Lower leg skin (tissue), 3 donors: ENCODE measurements at regions not wholly inside any gene's neighbourhood (a gene's known extent, or its start where the extent isn't known, plus 50 kb on each side); places are given as distances from the start of the nearest gene placed in this dataset.

Source experiments
- POLR2A ChIP-seq, 2 donors: fragments of 450-650 bp; IDR thresholded peaks; one replicate each; pipeline ENCODE4 v1.6.1; 2016 to 2017; ENCODE audit warnings: antibody characterized with exemption in 2 of 2, mild to moderate bottlenecking in 1 of 2, moderate library complexity in 1 of 2
- TF ChIP-seq, protein P1 (sequence below), 3 donors: fragments of 450-650 bp; IDR thresholded peaks; one replicate each; pipeline ENCODE4 v1.5.1; 2016; ENCODE audit warnings: antibody characterized with exemption in 3 of 3, mild to moderate bottlenecking in 3 of 3, moderate library complexity in 2 of 3

DNA sequence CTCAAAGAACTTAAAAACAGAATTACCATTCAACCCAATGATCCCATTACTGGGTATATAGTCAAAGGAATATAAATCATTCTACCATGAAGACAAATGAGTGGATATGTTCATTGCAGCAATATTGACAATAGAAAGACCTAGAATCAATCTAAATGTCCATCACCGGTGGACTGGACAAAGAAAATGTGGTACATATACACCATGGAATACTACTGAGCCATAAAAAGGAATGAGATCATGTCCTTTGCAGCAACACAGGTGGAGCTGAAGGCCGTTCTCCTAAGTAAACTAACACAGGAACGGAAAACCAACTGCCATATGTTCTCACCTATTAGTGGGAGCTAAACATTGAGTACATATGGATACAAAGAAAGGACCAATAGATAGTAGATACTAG, 576.7 kb upstream of the CITED2 start:
- no peak for TF ChIP-seq POLR2A (IDR thresholded peaks at IDR 0.05)
- TF ChIP-seq, protein P1, sequence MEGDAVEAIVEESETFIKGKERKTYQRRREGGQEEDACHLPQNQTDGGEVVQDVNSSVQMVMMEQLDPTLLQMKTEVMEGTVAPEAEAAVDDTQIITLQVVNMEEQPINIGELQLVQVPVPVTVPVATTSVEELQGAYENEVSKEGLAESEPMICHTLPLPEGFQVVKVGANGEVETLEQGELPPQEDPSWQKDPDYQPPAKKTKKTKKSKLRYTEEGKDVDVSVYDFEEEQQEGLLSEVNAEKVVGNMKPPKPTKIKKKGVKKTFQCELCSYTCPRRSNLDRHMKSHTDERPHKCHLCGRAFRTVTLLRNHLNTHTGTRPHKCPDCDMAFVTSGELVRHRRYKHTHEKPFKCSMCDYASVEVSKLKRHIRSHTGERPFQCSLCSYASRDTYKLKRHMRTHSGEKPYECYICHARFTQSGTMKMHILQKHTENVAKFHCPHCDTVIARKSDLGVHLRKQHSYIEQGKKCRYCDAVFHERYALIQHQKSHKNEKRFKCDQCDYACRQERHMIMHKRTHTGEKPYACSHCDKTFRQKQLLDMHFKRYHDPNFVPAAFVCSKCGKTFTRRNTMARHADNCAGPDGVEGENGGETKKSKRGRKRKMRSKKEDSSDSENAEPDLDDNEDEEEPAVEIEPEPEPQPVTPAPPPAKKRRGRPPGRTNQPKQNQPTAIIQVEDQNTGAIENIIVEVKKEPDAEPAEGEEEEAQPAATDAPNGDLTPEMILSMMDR (IDR thresholded peaks at IDR 0.05) = no peak
